HG02840 (cell line): ENCODE measurements at regions not wholly inside any gene's neighbourhood (a gene's known extent, or its start where the extent isn't known, plus 50 kb on each side); places are given as distances from the start of the nearest gene placed in this dataset.

Experiments used
- ATAC-seq: cut with Tn5 transposase; IDR thresholded peaks from one replicate; pipeline ENCODE4 v1.9.1; 2021; ENCODE audit warnings: mild to moderate bottlenecking, moderate library complexity, moderate number of reproducible peaks; ENCODE audit not compliant: unreplicated experiment, low FRiP score

DNA sequence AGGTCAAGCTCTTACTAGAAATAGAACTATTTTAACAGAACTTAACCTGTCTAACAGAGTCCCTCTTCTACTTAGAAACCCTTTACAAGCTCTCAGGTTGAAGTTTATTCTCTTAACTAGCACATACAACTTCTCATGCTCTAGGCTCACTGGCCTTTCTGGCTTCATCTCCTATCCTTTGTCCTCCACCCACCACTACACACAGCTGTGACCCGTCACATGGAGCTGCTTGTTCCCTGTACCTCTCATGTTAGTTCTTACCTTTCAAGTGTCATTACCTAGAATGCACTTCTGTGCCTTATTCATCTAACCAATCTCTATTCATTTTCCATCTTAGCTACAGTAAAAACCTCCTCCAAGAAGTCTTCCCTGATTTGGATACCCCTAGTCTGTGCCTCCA is 89.4 kb upstream of the APC start:
- no peak for ATAC-seq

DNA sequence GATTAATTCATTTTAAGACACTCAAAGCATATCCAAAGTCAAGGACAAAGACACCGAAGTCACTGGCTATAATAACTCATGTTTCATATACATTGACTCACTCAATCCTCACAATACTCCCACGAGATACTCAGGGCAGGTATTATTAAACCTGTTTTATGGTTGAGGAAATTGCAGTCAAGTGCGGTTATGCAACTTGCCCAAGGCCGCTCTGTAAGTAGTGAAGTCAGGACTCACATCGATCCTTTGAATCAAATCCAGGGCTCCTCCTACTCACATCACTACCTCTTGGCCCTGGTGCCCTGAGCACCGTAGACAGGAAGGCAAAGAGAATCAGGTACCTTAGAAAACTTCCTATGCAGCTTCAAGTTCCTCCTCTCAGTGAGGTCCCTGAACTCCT is 87.8 kb upstream of the APC start:
- no peak for ATAC-seq

DNA sequence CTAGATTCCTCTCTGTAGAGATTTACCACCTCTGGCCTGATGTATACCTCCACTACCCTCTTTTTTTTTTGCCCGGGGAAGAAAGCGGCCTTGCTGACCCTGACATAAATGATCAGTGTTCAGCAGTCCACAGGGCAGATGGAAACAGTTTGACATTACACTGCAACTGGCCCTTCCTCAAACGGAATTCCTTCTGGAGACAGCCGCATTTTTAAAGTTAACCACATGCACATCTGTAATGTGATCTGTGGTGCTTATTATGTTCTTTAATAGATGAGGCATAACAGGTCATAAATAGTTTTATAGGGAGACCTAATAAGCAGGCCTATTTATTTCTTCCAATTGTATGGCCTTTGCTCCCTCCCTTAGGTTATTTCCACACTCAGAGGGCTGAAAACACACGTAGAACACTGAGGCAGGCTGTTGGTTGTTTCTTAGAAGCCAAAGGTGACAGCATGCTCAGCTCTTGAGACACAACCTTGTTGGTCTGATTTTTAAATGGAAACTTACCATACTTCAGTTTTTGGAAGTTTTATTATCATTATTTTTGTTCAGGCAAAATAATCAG is 84.0 kb upstream of the APC start:
- no peak for ATAC-seq

DNA sequence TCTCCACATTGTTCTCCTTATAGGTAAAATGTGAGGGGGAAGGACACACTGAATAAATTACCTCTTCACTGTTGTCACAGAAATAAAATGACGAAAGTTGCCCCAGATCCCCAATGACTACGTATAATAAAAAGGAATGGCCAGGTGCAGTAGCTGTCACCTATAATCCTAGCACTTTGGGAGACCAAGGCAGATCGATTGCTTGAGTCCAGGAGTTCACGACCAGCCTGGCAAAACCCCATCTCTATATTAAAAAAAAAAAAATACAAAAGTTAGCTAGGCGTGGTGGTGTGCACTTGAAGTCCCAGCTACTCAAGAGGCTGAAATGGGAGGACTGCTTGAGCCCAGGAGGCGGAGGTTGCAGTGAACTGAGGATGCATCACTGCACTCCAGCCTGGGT is 82.2 kb upstream of the APC start:
- ATAC-seq, result no peak

DNA sequence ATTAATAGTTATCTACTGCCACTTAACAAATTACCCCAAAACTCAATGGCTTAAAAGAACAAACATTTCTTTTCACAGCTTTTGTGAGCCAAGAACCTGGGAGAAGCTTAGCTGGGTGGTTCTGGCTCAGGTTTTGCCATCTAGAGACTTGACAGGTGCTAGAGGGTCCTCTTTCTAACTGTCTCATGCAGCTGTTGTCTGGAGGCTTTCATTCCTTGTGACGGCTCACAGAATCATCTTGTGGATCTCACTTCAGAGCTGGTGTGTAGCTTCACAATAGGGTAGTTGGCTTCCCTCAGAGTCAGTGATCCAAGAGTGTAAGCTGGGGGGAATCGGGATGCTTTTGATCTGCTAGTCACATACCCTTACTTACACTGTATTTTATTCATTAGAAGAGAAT is 81.2 kb upstream of the APC start:
- no peak for ATAC-seq

DNA sequence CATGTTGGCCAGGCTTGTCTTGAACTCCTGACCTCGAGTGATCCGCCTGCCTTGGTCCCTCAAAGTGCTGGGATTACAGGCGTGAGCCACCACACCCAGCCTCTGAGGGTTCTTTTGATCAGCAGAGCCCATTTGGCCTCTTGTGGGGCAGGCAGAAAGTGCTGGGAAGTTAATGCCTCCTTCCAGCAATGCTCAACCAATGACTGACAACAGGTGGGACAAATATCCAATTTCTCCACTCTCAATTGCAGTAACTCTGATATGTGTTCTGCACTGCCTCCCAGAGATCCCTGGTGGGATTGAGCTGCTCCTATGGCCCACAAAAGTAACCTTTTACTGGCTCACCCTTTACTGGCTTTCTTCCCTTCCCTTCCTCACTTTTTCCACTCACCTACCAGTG is 79.9 kb upstream of the APC start:
- ATAC-seq, result no peak

DNA sequence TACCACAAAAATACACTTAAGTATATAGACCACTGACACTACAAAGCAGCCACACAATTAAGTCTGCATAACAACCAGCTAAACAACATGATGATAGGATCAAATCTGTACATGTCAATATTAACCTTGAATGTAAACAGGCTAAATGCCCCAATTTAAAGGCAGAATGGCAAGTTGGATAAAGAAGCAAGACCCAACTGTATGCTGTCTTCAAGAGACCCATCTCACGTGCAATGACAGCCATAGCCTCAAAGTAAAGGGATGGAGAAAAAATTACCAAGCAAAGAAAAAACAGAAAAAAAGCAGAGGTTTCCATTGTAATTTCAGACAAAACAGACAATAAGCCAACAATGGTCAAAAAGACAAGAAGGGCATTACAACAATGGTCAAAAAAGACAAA is 77.3 kb upstream of the APC start:
- ATAC-seq, result no peak

DNA sequence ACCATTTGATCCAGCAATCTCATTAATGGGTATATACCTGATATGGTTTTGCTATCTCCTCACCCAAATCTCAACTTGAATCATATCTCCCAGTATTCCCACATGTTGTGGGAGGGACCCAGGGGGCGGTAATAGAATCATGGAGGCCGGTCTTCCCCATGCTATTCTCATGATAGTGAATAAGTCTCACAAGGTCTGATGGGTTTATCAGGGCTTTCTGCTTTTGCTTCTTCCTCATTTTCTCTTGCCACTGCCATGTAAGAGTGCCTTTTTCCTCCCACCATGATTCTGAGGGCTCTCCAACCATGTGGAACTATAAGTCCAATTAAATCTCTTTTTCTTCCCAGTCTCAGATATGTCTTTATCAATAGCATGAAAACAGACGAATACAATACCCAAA is 74.5 kb upstream of the APC start:
- ATAC-seq, result no peak

DNA sequence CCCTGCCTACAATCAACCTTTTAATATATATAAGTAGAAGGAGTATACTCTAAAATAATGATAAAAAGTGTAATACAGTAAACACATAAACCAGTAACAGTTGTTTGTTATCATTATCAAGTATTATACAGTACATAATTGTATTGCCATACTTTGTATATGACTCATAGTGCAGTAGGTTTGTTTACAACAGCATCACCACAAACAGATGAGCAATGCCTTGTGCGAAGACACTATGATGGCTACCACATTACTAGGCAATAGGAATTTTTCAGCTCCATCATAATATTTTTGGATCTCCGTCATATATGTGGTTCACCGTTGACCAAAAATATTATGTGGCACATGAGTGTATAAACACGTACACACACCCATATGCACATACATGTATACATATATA is 69.7 kb upstream of the APC start:
- no peak for ATAC-seq

DNA sequence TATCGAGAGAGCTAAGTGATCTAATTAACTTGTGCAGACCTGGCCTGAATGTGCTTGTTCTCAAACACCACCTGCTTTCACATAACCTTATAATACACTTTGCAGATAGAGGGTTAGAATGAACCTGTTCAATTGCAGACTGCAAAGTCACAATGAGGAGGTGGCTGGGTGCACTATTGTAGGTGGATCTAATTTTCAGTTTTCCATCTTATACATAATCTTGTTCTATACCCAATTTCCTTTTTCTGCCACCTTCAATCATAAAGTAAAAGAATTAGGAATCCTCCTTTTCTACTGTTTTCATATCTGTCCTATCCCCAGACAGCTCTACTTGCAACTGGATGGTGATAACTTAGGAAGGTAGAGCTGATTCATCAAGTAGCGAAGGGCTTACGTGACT is 68.8 kb upstream of the APC start:
- ATAC-seq, result no peak

DNA sequence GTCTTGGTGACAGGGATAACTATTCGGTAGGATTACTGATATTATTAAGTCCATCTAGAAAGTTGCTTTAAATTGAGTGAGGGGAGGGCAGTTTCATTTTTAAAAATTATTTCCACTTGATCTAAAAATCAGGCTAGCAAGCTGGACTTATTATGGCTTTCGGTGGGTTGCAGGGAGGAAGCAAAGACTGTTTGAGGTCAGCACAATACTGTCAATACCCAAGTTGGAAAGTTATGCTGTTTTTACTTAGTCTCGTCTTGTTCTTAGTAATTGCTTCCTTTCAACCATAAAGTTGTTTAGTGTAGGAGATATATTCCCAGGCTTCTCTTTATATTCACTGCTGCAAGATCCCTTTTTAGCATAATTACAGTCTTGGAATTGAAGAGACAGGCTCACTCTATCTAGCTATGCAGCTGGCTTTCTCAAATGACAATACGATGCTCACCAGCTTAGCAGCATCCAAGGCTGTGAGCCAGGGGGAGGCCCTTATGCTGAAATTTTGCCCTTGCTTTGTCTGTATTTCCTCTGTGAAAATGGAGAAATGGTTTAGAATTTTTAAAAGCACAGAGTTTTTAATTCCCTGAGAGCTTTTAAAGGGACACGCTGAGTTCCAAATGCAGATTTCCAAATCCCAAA is 68.2 kb upstream of the APC start:
- no peak for ATAC-seq

DNA sequence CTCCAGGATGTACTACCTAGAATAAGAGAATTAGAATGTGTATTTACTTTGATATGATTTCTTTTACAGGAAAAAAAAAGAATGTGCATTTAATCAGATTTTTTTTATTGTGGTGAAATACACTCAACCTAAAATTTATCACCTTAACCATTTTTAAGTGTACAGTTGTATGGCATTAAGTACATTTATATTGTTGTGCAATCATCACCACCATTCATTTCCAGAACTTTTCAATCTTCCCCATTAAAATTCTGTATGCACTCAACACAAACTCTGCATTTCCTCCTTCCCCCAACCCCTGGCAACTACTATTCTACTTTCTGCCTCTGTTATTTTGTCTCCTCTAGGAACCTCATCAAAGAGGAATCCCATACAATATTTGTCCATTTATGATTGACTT is 66.0 kb upstream of the APC start:
- ATAC-seq, result no peak

DNA sequence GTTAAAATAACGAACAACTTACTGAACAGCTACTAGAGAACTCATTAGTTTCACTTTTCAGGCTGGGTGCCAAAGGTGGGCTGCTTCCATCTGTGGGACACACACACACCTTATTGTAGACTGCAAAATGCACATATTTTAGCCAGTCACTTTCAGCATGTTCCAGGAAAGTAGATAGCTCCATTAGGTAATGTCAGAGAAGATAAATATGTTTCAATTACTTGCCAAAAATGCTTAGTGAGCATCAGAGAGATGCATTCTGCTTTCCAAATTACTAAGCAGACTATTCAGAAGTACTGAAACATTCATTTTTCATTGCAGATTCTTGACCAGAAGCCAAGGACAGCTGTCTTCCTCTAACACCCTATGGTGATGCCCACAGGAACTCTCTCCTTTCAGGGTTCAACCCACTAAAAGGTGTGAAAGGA is 56.2 kb upstream of the APC start:
- no peak for ATAC-seq

DNA sequence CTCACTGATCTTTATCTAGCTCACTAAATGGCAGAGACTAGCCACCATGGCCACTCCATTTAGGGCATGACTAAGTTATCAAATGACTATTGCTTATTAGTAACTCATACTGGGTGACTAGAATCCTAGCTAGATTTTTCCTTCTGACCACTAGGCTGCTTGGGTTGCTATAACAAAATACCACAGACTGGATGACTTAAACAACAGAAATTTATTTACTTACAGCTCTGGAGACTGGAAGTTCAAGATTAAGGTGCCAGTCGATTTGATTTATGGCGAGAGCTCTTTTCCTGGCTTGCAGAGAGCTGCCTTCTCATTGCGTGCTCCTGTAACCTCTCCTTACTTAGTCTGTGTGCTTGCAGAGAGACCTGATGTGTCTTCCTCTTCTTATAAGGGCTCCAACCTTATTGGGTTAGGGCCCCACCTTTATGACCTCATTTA is 55.0 kb upstream of the APC start:
- no peak for ATAC-seq

DNA sequence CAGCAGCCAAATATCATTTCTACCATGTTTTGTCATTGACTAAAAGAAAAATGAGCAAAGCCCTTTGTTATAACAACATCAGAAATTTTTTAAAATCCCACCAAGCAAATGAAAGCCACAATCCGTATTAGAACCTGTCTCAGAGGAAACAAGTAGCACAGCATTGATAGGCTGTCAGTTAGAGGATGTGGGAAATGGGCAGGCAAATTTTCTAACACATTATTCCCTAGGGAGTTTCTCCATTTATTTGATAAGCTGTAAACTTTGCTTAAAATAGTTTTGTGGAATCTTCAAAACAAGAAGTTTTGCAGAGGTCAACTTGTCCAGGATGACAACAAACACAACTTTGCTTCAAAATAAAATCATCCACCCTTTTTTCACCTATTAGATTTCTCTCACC is 53.6 kb upstream of the APC start:
- ATAC-seq, result no peak

DNA sequence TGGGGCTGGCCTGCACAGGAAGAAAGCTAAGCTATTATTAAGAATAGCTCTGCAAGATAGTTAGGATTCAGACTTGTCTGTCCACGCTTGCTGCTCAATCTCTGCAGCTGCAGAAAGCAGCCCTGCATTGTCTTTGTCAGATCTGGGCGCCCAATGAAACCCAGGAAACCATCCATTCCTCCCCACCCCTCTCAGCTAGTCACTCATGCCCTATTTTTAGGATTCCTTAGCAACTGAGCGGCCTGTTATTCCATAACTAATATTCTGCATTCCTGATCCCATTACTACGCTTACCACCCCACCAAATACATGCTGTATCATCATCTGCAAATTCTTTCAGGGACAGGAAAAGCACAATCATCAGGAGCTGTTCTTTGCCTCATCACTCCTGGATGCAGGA is 52.9 kb upstream of the APC start:
- no peak for ATAC-seq

DNA sequence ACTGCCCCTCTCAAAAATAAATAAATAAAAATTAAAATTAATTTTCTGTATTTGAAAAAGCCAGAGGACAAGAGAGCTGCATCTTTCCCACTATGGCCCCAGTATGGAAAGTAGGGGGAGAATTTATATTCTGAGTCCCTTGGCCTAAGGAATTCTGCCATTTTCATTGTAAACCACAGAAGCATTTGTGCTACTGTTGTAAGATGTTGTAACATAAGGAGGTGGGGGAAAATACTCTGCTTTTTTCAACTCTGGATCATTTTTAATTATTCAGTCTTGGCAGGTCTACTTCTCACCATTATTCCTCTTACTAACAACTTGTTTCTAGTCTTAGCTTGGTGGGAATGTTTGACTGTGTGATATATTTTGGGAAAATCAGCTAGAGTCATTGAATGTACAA is 52.3 kb upstream of the APC start:
- ATAC-seq, result no peak

DNA sequence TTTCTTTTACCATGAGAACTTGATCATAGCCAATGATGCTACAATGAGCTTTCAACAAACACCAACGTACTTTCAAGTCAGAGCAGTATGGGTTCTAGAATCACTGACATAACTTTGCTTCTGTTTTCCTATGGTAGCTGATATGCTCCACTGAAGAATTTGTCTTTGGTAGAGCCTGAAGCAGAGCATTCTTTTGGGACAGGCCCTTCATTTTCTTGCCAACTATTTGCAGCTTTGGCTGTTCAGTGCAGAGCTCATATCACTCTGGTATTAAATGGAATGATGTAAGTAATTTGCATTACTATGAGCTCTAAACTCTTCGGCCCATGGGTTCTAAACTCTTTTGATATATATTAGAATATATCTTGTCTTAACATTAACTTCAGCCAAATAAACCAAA is 51.8 kb upstream of the APC start:
- no peak for ATAC-seq

DNA sequence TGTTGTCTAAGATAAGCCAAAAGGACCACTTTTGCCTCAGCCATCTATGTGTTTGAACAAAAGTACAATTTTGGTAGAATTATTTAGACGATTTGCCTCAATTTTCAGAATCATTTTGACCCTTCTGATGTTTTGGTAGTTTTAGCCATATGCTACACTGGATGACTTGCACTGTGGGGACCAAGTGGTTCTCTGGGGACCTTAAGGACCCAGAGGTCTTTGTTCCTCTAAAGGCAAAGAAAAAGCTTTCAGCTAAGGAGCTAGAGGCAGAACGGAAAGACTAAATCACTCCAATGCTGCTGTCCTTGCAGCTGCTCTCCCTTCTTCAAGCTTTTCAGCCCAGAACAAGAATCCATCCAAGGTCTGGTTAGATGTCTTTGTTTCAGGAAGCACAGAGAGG is 51.0 kb upstream of the APC start:
- no peak for ATAC-seq

DNA sequence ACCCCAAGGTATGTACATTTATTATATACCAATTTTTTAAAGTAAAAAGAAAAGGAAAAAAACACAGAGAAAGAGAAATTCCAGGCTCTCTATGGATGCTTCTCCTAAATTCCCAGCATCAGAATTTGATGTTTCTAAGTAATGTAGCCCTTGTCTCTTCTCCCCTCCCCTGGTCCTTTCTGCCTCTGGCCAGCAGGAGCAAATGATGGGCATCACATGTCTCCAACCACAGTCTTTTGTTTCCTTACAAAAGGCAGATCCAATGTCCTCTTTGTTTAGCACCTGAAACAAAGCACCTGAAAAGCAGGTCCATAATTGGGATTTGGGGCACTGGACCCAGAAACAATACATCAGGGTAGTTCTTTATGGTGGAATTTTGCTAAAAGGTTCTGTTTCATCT is 50.4 kb upstream of the APC start:
- ATAC-seq, result no peak
